ENCODE measurements at regions not wholly inside any gene's neighbourhood (a gene's known extent, or its start where the extent isn't known, plus 50 kb on each side); places are given as distances from the start of the nearest gene placed in this dataset.
"Not testable (repeated sequence)": the region's sequence is repeated elsewhere in the genome, so short reads cannot be mapped to it uniquely, and the experiment has no call there.

DNA sequence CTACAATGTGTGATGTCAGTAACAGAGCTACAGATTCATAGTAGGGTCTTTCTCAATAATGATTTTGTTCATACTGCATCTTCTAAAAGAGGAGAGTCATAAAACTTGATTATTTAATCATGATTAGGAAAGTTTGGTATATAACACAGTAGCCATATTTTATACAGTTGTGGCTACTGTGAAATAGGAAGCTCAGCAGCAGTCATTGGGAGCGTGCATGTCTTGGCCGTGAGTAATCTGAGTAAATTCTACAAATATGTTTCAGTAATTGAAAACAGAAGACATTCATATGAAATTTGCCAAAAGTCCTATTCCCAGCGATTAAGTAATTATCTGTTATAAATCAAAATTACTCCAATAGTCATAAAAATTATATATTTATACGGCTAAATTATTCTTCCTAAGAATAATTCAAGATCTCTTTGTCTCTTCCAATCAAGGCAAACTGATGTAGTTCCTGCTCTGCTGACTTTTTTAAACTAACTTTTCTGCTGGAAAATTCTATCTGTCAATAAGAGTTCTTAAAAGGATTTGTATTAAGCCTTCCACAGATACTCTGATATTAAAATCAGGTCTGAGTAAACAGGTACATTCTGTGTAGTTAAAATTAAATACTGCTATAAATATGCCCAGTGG is 723.6 kb upstream of the CDH18 start:
- TF ChIP-seq, protein P1, sequence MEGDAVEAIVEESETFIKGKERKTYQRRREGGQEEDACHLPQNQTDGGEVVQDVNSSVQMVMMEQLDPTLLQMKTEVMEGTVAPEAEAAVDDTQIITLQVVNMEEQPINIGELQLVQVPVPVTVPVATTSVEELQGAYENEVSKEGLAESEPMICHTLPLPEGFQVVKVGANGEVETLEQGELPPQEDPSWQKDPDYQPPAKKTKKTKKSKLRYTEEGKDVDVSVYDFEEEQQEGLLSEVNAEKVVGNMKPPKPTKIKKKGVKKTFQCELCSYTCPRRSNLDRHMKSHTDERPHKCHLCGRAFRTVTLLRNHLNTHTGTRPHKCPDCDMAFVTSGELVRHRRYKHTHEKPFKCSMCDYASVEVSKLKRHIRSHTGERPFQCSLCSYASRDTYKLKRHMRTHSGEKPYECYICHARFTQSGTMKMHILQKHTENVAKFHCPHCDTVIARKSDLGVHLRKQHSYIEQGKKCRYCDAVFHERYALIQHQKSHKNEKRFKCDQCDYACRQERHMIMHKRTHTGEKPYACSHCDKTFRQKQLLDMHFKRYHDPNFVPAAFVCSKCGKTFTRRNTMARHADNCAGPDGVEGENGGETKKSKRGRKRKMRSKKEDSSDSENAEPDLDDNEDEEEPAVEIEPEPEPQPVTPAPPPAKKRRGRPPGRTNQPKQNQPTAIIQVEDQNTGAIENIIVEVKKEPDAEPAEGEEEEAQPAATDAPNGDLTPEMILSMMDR (IDR thresholded peaks at IDR 0.05): not testable (repeated sequence)
- not testable (repeated sequence) for TF ChIP-seq ZFX (IDR thresholded peaks at IDR 0.05; ENCODE audit: borderline replicate concordance)
